Panc1 (cell line): ENCODE measurements at regions not wholly inside any gene's neighbourhood (a gene's known extent, or its start where the extent isn't known, plus 50 kb on each side); places are given as distances from the start of the nearest gene placed in this dataset.

Experiments used
- ATAC-seq: fragments of 200-7000 bp; cut with Tn5 transposase; 2 replicates; pipeline ENCODE4 v1.9.1; 2020; ENCODE audit warnings: mild to moderate bottlenecking, moderate library complexity
- BruUV-seq: library from RNA; stranded (reverse); fragments of 400-500 nt; replicated peaks from 2 replicates; lab custom pipeline; 2021; lab: Mats Ljungman, UMichigan
- CTCF ChIA-PET: fragments of 300-600 bp; sonication (Branson Sonifier 250); formaldehyde crosslinking; loops from one replicate; lab custom pipeline; 2022; ENCODE audit warnings: antibody characterized with exemption; lab: Charles Lee
- POLR2A ChIA-PET: fragments of 300-600 bp; sonication (Branson Sonifier 250); formaldehyde crosslinking; loops from one replicate; lab custom pipeline; 2022; ENCODE audit warnings: antibody characterized with exemption; lab: Charles Lee
- DNase-seq: peaks from one replicate; pipeline ENCODE4 v3.0.0-alpha.2; 2010; ENCODE audit warnings: low read depth, low spot score
- H3K27ac ChIP-seq: 2 replicates; pipeline ENCODE4 v1.5.1; 2011; ENCODE audit warnings: mild to moderate bottlenecking, low read length, inconsistent platforms
- H3K27me3 ChIP-seq: fragments of 200-500 bp; sonication (Bioruptor generic); 2 replicates; pipeline ENCODE4 v1.6.0; 2014; ENCODE audit warnings: low read length, inconsistent platforms; ENCODE audit not compliant: control insufficient read depth, insufficient read depth
- H3K36me3 ChIP-seq: fragments of 200-500 bp; sonication (Bioruptor generic); 2 replicates; pipeline ENCODE4 v1.5.1; 2014; ENCODE audit warnings: inconsistent platforms, mild to moderate bottlenecking, low read length, moderate library complexity; ENCODE audit not compliant: control insufficient read depth, insufficient read depth
- H3K4me1 ChIP-seq: 2 replicates; pipeline ENCODE4 v1.5.1; 2011; ENCODE audit warnings: inconsistent platforms, mild to moderate bottlenecking, low read length, moderate library complexity; ENCODE audit not compliant: control insufficient read depth, insufficient read depth
- H3K4me3 ChIP-seq, 2 experiments: 2 replicates each; pipeline ENCODE4 v1.5.1; 2011 to 2012; ENCODE audit warnings: low read depth in 2 of 2, low read length in 2 of 2, mild to moderate bottlenecking in 2 of 2, inconsistent platforms in 1 of 2, moderate library complexity in 1 of 2
- H3K9me3 ChIP-seq: fragments of 200-500 bp; sonication (Bioruptor generic); 2 replicates; pipeline ENCODE4 v1.5.1; 2014; ENCODE audit warnings: low read depth, mild to moderate bottlenecking, inconsistent platforms, low read length, moderate library complexity; ENCODE audit not compliant: control insufficient read depth, insufficient read depth
- CTCF ChIP-seq: fragments of 450-650 bp; IDR thresholded peaks from 2 replicates; pipeline ENCODE4 v1.5.1; 2017; ENCODE audit warnings: mild to moderate bottlenecking
- POLR2AphosphoS5 ChIP-seq: IDR thresholded peaks from 2 replicates; pipeline ENCODE4 v1.6.1; 2012; ENCODE audit warnings: mild to moderate bottlenecking, low read depth, low read length, moderate library complexity
- REST ChIP-seq, 2 experiments: IDR thresholded peaks; 2 replicates each; pipeline ENCODE4 v1.6.1; 2011 to 2012; ENCODE audit warnings: low read depth in 2 of 2, control low read depth in 1 of 2, low read length in 1 of 2, mild to moderate bottlenecking in 1 of 2, moderate library complexity in 1 of 2; ENCODE audit not compliant: insufficient read depth in 1 of 2
- SIN3A ChIP-seq: IDR thresholded peaks from 2 replicates; pipeline ENCODE4 v1.6.1; 2012; ENCODE audit warnings: low read depth, mild to moderate bottlenecking, low read length, moderate library complexity, borderline replicate concordance; ENCODE audit not compliant: insufficient read depth
- TCF7L2 ChIP-seq: IDR thresholded peaks from 2 replicates; pipeline ENCODE4 v1.6.1; 2011; ENCODE audit warnings: mild to moderate bottlenecking, low read depth, low read length, inconsistent platforms
- in situ Hi-C: cut with HindIII; loops from 2 replicates; pipeline ENCODE4 v1.10.0; 2016; ENCODE audit warnings: low sequenced_read_pairs, low pct_unique_long_range_greater_than_20kb
- intact Hi-C: fragments of 100-400 bp; cut with micrococcal nuclease; formaldehyde crosslinking; loops from one replicate; pipeline ENCODE4 v1.10.0; 2022; ENCODE audit not compliant: unreplicated experiment

GRCh38 chr6:139710556-139710955 lies 336.1 kb upstream of the CITED2 start:
- Histone ChIP-seq H3K9me3 (peaks cover 11% of the 10 kb centered on the region; the same call in 1 of the 2 replicates), H3K27ac (peak overlapping the region; percentile 99), H3K4me1 (peaks cover 23% of the 10 kb centered on the region), H3K27me3 (no peaks in the 10 kb centered on the region), H3K36me3 (no peaks in the 10 kb centered on the region), H3K4me3 (no peak overlapping the region)
- no peak for TF ChIP-seq SIN3A
- ATAC-seq, result no peak
- in situ Hi-C loops (no loop called here), intact Hi-C loops (no loop called here)
- DNase-seq, result no peak
- ChIA-PET CTCF (no interaction called here), POLR2A (interaction anchor here (0.6 to 1.0 kb wide), 2 partner anchors 14 to 336 kb away, joined by 4 to 6 read pairs; partner anchors contain the start of gene CITED2)
- no TSS peak for BruUV-seq

- peak overlapping the region; percentile 99 for H3K27ac ChIP-seq
- H3K9me3 ChIP-seq, result peaks cover 22% of the 10 kb centered on the region; the same call in 1 of the 2 replicates
- H3K36me3 ChIP-seq, result no peaks in the 10 kb centered on the region
- peaks cover 23% of the 10 kb centered on the region for H3K4me1 ChIP-seq
- BruUV-seq, result no TSS peak
- DNase-seq (peak; percentile 43), ATAC-seq (peak; percentile 98)
- TF ChIP-seq POLR2AphosphoS5 (peak; percentile 76), SIN3A (no peak), CTCF (no peak), TCF7L2 (peak; percentile 55), REST (IDR thresholded peaks at IDR 0.05; ENCODE audit: insufficient read depth in 1 of 2, low read depth in 2 of 2, low read length in 1 of 2) (no peak)
- in situ Hi-C loops (no loop called here), intact Hi-C loops (loop anchor here (10.0 kb wide), 1 partner anchor 334 kb away; the partner anchor contains the start of gene CITED2)
- CTCF ChIA-PET, result interaction anchor here (0.6 kb wide), 1 partner anchor 512 kb away, joined by 4 read pairs; no protein-coding TSS in a partner anchor
- no peaks in the 10 kb centered on the region for H3K27me3 ChIP-seq
- POLR2A ChIA-PET, result interaction anchor here (0.5 to 0.8 kb wide), 2 partner anchors 333 to 334 kb away, joined by 3 to 16 read pairs; partner anchors contain the start of gene CITED2
- H3K4me3 ChIP-seq, result peak overlapping the region in 1 of 2 experiments; percentile 14; a peak in 1 of 4 replicates
Measured at GRCh38 chr6:139708337-139709199, 334.1 kb upstream of the CITED2 start.
